ENCODE measurements at regions not wholly inside any gene's neighbourhood (a gene's known extent, or its start where the extent isn't known, plus 50 kb on each side); places are given as distances from the start of the nearest gene placed in this dataset.

DNA sequence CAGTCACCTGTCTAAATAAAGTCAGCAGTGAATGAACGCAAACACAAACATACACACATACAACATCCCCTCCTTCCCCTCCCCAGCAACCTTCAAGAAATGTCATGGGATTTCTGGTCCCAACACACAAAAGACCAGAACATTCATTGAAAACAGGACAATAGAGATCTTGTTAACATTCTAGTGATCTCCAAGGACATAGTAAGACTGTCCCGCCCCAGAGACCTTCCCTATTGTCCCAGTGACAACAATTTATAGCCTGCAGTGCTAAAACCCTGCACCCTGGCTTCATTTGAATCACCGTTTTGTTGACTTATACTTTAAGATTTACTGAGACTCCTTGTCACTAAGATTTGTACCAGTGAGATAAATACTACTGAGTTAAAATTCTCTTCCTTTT, 143.9 kb upstream of the NOX3 start:
- H2BK5ac ChIP-seq (ENCODE audit: low read depth, low read length, poor library complexity, severe bottlenecking): no peak overlapping the region
- no peaks in the 10 kb centered on the region for H3K27me3 ChIP-seq (ENCODE audit: control insufficient read depth in 1 of 2, insufficient read depth in 1 of 2, low read length in 2 of 2)
- no peak overlapping the region for H2AFZ ChIP-seq (ENCODE audit: low read depth, low read length)
- H3K23ac ChIP-seq (ENCODE audit: low read length in 2 of 2): no peak overlapping the region
- H3K4ac ChIP-seq (ENCODE audit: low read depth in 1 of 2, low read length in 2 of 2): no peak overlapping the region
- H3K9me3 ChIP-seq (ENCODE audit: control insufficient read depth, low read length): no peaks in the 10 kb centered on the region
- 82% methylated on average over 2 of the region's 3 CpGs for WGBS
- H3K4me1 ChIP-seq (ENCODE audit: control insufficient read depth, insufficient read depth, low read depth, low read length): no peaks in the 10 kb centered on the region
- no peak overlapping the region for H2AK5ac ChIP-seq (ENCODE audit: low read length, severe bottlenecking)
- H2BK15ac ChIP-seq (ENCODE audit: low read depth, poor library complexity, severe bottlenecking): no peak overlapping the region
- no peak overlapping the region for H4K91ac ChIP-seq (ENCODE audit: low read length)
- no peaks in the 10 kb centered on the region for H3K36me3 ChIP-seq (ENCODE audit: control insufficient read depth in 1 of 2, insufficient read depth in 2 of 2, low read depth in 1 of 2, low read length in 2 of 2)
- H4K8ac ChIP-seq (ENCODE audit: low read length): no peak overlapping the region
- no peak for DNase-seq
- no peak overlapping the region for H3K9ac ChIP-seq (ENCODE audit: low read length)
- H3K4me3 ChIP-seq (ENCODE audit: insufficient read depth in 1 of 2, low read depth in 1 of 2, low read length in 2 of 2): no peak overlapping the region
- no peak overlapping the region for H3K4me2 ChIP-seq (ENCODE audit: low read length, poor library complexity, severe bottlenecking)
- H3K14ac ChIP-seq (ENCODE audit: low read length in 2 of 2): no peak overlapping the region
- H2BK120ac ChIP-seq (ENCODE audit: low read depth, low read length): no peak overlapping the region
- H3K79me1 ChIP-seq (replicated peaks; ENCODE audit: low read length, poor library complexity, severe bottlenecking): no peaks in the 10 kb centered on the region
- no peak overlapping the region for H3K18ac ChIP-seq (ENCODE audit: low read depth in 1 of 2, low read length in 2 of 2)
- no peak overlapping the region for H2BK12ac ChIP-seq (ENCODE audit: low read length in 2 of 2)
- no peak overlapping the region for H3K27ac ChIP-seq (ENCODE audit: low read length, poor library complexity, severe bottlenecking)

DNA sequence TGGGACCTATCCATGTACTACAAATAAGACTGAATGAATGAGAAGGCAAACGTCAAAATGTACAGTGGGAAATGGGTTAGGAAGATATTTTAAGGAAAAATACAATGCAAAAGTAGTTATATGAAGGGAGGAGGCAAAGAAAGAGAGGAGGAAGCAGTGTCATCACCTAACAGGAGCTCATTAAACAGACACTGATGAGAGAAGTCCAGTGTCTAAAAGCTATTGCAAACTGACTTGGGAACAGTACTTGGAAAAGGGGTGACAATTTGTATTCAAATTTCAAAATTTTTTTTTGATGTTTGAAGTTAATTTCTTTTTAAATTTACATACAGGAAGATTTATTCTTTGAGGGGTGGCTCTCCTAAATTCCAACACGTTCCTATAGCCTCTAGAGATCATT, 143.5 kb upstream of the NOX3 start:
- Histone ChIP-seq H2AFZ (ENCODE audit: low read depth, low read length) (no peak overlapping the region), H3K4me2 (ENCODE audit: low read length, poor library complexity, severe bottlenecking) (no peak overlapping the region), H2BK12ac (ENCODE audit: low read length in 2 of 2) (no peak overlapping the region), H2BK120ac (ENCODE audit: low read depth, low read length) (no peak overlapping the region), H2BK15ac (ENCODE audit: low read depth, poor library complexity, severe bottlenecking) (no peak overlapping the region), H3K14ac (ENCODE audit: low read length in 2 of 2) (no peak overlapping the region), H3K4me1 (ENCODE audit: control insufficient read depth, insufficient read depth, low read depth, low read length) (no peaks in the 10 kb centered on the region), H3K36me3 (ENCODE audit: control insufficient read depth in 1 of 2, insufficient read depth in 2 of 2, low read depth in 1 of 2, low read length in 2 of 2) (no peaks in the 10 kb centered on the region), H3K23ac (ENCODE audit: low read length in 2 of 2) (no peak overlapping the region), H3K4ac (ENCODE audit: low read depth in 1 of 2, low read length in 2 of 2) (no peak overlapping the region), H2BK5ac (ENCODE audit: low read depth, low read length, poor library complexity, severe bottlenecking) (no peak overlapping the region), H4K8ac (ENCODE audit: low read length) (no peak overlapping the region), H2AK5ac (ENCODE audit: low read length, severe bottlenecking) (no peak overlapping the region), H3K27me3 (ENCODE audit: control insufficient read depth in 1 of 2, insufficient read depth in 1 of 2, low read length in 2 of 2) (no peaks in the 10 kb centered on the region), H3K18ac (ENCODE audit: low read depth in 1 of 2, low read length in 2 of 2) (no peak overlapping the region), H3K9ac (ENCODE audit: low read length) (no peak overlapping the region), H4K91ac (ENCODE audit: low read length) (no peak overlapping the region), H3K9me3 (ENCODE audit: control insufficient read depth, low read length) (no peaks in the 10 kb centered on the region), H3K4me3 (ENCODE audit: insufficient read depth in 1 of 2, low read depth in 1 of 2, low read length in 2 of 2) (no peak overlapping the region), H3K27ac (ENCODE audit: low read length, poor library complexity, severe bottlenecking) (no peak overlapping the region), H3K79me1 (replicated peaks; ENCODE audit: low read length, poor library complexity, severe bottlenecking) (no peaks in the 10 kb centered on the region)
- 52% methylated on average over 2 of the region's 2 CpGs for WGBS
- no peak for DNase-seq

DNA sequence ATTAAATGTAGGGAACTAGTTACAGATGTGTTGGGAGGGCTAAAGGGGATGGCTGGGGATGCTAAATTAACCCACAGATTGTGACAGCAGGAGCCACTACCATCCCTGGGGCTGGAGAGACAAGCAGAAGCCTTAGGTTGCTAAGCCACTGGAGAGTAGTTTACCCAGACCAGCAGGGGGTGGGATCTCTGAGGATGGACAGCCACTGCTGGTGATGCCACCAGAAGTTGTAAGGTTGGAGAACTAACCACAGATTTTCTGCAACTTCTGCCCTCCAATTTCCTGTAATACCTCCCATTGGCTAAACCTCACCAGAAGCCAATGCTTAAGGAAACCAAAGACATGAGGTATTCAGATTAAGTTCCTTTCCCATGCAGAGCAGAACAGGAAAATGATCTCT, 139.6 kb upstream of the NOX3 start:
- H2AK5ac ChIP-seq (ENCODE audit: low read length, severe bottlenecking): no peak overlapping the region
- H3K36me3 ChIP-seq (ENCODE audit: control insufficient read depth in 1 of 2, insufficient read depth in 2 of 2, low read depth in 1 of 2, low read length in 2 of 2): no peaks in the 10 kb centered on the region
- H3K4me3 ChIP-seq (ENCODE audit: insufficient read depth in 1 of 2, low read depth in 1 of 2, low read length in 2 of 2): no peak overlapping the region
- H3K9me3 ChIP-seq (ENCODE audit: control insufficient read depth, low read length): peaks cover 6% of the 10 kb centered on the region
- no peaks in the 10 kb centered on the region for H3K4me1 ChIP-seq (ENCODE audit: control insufficient read depth, insufficient read depth, low read depth, low read length)
- H2BK12ac ChIP-seq (ENCODE audit: low read length in 2 of 2): no peak overlapping the region
- no peak overlapping the region for H4K91ac ChIP-seq (ENCODE audit: low read length)
- no peak for DNase-seq
- H3K4me2 ChIP-seq (ENCODE audit: low read length, poor library complexity, severe bottlenecking): no peak overlapping the region
- no peak overlapping the region for H2AFZ ChIP-seq (ENCODE audit: low read depth, low read length)
- no peak overlapping the region for H2BK5ac ChIP-seq (ENCODE audit: low read depth, low read length, poor library complexity, severe bottlenecking)
- no peak overlapping the region for H3K14ac ChIP-seq (ENCODE audit: low read length in 2 of 2)
- no peak overlapping the region for H2BK15ac ChIP-seq (ENCODE audit: low read depth, poor library complexity, severe bottlenecking)
- H3K27ac ChIP-seq (ENCODE audit: low read length, poor library complexity, severe bottlenecking): no peak overlapping the region
- H3K9ac ChIP-seq (ENCODE audit: low read length): no peak overlapping the region
- H3K23ac ChIP-seq (ENCODE audit: low read length in 2 of 2): no peak overlapping the region
- H4K8ac ChIP-seq (ENCODE audit: low read length): no peak overlapping the region
- H3K18ac ChIP-seq (ENCODE audit: low read depth in 1 of 2, low read length in 2 of 2): no peak overlapping the region
- H3K27me3 ChIP-seq (ENCODE audit: control insufficient read depth in 1 of 2, insufficient read depth in 1 of 2, low read length in 2 of 2): no peaks in the 10 kb centered on the region
- H2BK120ac ChIP-seq (ENCODE audit: low read depth, low read length): no peak overlapping the region
- no peaks in the 10 kb centered on the region for H3K79me1 ChIP-seq (replicated peaks; ENCODE audit: low read length, poor library complexity, severe bottlenecking)
- no peak overlapping the region for H3K4ac ChIP-seq (ENCODE audit: low read depth in 1 of 2, low read length in 2 of 2)

DNA sequence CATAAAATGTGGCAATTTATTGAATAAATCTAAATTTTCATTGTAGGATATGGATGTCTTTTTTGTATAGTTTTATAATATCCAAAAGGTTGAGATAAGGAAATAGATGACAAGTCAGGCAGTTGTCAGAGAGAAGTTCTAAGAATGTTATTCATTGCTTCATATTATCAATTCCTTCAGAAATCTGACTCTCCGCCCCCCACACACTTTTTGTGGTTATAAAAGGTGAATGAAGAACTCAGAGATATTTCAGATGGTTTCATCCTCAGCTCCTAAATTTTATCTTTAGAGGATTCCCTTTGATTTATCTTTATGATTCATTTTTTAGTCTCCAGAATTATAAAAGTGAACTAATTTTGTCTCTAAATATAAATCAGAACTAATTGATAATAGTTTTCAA, 136.1 kb upstream of the NOX3 start:
- Histone ChIP-seq H3K4me3 (ENCODE audit: insufficient read depth in 1 of 2, low read depth in 1 of 2, low read length in 2 of 2) (no peak overlapping the region), H2BK5ac (ENCODE audit: low read depth, low read length, poor library complexity, severe bottlenecking) (no peak overlapping the region), H4K8ac (ENCODE audit: low read length) (no peak overlapping the region), H4K91ac (ENCODE audit: low read length) (no peak overlapping the region), H3K27ac (ENCODE audit: low read length, poor library complexity, severe bottlenecking) (no peak overlapping the region), H2BK12ac (ENCODE audit: low read length in 2 of 2) (no peak overlapping the region), H3K36me3 (ENCODE audit: control insufficient read depth in 1 of 2, insufficient read depth in 2 of 2, low read depth in 1 of 2, low read length in 2 of 2) (no peaks in the 10 kb centered on the region), H3K27me3 (ENCODE audit: control insufficient read depth in 1 of 2, insufficient read depth in 1 of 2, low read length in 2 of 2) (no peaks in the 10 kb centered on the region), H3K18ac (ENCODE audit: low read depth in 1 of 2, low read length in 2 of 2) (no peak overlapping the region), H2AK5ac (ENCODE audit: low read length, severe bottlenecking) (no peak overlapping the region), H3K4me2 (ENCODE audit: low read length, poor library complexity, severe bottlenecking) (no peak overlapping the region), H3K23ac (ENCODE audit: low read length in 2 of 2) (no peak overlapping the region), H3K9me3 (ENCODE audit: control insufficient read depth, low read length) (peaks cover 11% of the 10 kb centered on the region), H3K14ac (ENCODE audit: low read length in 2 of 2) (no peak overlapping the region), H3K79me1 (replicated peaks; ENCODE audit: low read length, poor library complexity, severe bottlenecking) (no peaks in the 10 kb centered on the region), H3K4me1 (ENCODE audit: control insufficient read depth, insufficient read depth, low read depth, low read length) (no peaks in the 10 kb centered on the region), H2BK120ac (ENCODE audit: low read depth, low read length) (no peak overlapping the region), H2BK15ac (ENCODE audit: low read depth, poor library complexity, severe bottlenecking) (no peak overlapping the region), H3K4ac (ENCODE audit: low read depth in 1 of 2, low read length in 2 of 2) (no peak overlapping the region), H3K9ac (ENCODE audit: low read length) (no peak overlapping the region), H2AFZ (ENCODE audit: low read depth, low read length) (no peak overlapping the region)
- no CpG with 5 or more reads among the region's 1 CpG for WGBS
- DNase-seq: no peak
